GM19239 (cell line): ENCODE measurements at regions not wholly inside any gene's neighbourhood (a gene's known extent, or its start where the extent isn't known, plus 50 kb on each side); places are given as distances from the start of the nearest gene placed in this dataset.

ENCODE experiments used
- DNase-seq: peaks from one replicate; pipeline ENCODE4 v3.0.0; 2011; ENCODE audit warnings: low spot score; ENCODE audit not compliant: insufficient read length
- FAIRE-seq: peaks from 2 replicates; lab custom pipeline; 2011; peaks lifted over from hg19 to GRCh38; lab: Jason Lieb, UNC

DNA sequence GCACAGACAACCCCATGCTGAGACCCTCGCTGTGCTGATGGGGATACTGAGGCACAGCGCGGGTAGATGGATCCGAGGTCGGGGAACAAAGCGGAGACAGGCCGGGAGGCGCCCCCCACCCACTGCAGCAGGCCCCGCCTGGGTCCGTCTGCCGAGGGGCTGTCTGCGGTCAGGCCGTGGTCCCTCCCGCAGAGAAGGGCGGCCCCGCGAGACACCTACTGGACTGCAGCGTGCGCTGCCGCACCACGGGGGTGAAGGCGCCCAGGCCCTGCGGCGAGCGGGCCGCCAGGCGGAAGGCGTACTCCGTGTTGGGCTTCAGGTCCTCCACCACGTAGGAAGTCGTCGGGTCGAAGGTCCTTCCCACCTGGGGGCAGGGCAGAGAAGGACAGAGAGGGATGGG, 101.9 kb downstream of the PTPRS start:
- FAIRE-seq = no peak

DNA sequence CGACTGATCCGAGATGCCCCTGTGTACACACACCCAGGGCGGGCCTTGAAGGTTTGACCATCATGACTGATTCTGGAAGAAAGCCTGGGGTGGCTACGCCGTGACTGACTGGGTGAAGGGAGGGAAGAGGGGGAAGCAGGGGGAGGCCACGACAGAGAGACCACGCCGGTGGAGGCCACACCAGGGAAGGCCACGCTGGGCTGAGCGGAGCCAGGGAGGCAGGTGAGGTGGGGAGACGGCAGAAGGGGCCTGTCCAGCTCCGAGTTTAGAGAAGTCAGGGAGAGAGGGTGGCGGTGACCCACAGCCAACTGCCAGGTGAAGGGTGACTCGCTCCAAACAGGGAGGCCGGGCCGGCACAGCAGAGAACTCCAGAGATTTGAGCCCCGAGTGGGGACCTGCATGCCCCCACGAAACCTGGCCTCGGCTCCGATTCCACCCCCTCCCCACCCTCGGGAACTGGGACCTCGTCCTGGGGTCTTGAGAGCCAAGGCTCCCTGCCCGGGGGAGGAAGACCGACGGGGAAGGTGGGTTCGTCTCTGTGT, 102.6 kb downstream of the PTPRS start:
- no peak for FAIRE-seq

More for the DNA sequence above, 101.9 kb downstream of the PTPRS start:
- DNase-seq = no peak

DNA sequence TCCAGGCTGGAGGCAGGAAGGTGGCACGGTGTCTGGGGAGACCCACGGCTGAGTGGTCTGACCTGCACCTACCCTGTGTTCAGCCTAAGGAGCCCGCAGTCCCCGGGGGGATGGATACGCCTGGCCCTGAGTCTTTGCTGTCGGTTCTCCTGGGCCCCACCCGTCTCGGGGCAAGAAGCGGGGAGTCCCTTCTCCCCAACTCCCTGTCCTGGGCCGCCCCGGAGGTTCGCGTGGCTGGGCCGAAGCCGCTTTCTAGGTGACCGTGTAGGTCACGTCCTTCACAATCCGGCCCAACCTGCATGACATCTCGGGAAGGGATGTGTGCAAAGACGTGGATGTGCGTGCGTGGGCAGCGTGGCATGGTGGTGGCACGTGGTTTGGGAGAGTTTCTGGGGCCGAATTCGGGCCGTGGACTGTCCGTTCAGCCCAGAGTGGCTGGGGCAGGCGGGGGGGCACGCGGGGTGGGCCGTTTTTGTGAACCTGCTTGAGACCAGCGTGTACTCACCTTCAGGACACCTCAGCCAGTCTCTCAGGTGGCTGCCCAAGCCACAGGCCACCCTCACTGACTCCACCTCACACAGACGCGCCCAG, 103.3 kb downstream of the PTPRS start:
- FAIRE-seq = no peak
- no peak for DNase-seq

More for the DNA sequence above, 102.6 kb downstream of the PTPRS start:
- DNase-seq = no peak

DNA sequence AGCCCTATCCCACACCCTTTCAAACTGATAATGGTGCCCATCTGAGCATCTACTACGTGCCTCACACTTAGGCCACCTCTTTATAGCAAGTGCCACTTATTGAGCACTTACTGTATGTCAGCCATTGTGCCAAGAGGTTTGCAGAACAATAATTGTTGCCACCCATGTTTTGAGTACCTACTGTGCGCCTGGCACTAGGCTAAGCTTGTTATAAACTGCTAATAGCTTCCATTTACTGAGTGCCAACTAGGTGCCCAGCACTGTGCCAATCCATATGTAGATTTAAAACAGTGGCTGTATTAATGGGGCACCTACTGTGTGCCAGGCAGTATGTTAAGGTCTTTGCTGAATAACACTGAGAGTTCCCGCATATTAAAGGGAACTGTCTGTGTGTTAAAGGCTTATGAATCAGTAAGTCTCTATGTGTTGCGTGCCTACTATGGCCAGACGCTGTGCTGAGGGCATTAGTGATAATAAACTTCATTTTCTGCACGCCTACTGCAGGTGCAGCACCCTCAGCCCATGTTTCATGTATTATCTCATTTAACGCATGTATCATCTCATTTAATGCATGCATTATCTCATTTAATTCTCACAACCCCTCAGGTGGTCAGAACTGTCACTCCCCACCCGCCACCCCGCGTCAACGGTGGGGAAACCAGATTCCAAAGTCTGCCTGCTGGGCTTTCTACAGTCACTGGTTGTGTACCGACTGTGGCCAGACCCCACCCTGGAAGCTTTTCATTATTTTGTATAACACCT, 105.0 kb downstream of the PTPRS start:
- FAIRE-seq = no peak
- DNase-seq = no peak

DNA sequence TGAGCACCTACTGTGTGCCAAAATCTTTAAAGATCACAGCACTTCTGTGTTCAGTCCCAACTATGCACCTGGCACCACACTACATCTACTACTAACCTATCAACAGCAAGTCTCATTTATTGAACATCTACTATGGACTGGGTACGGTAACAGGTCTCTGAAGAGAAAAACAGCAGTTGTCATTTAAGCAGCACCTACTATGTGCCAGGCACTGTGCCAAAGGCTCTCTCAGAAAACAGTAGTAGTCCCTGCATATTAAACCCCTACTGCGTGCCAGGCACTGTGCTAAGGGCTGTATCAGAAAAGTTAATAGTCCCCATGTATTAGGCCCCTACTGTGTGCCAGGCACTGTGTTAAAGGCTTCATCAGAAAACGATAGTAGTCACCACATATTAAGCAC, 106.2 kb downstream of the PTPRS start:
- DNase-seq = no peak
- no peak for FAIRE-seq

DNA sequence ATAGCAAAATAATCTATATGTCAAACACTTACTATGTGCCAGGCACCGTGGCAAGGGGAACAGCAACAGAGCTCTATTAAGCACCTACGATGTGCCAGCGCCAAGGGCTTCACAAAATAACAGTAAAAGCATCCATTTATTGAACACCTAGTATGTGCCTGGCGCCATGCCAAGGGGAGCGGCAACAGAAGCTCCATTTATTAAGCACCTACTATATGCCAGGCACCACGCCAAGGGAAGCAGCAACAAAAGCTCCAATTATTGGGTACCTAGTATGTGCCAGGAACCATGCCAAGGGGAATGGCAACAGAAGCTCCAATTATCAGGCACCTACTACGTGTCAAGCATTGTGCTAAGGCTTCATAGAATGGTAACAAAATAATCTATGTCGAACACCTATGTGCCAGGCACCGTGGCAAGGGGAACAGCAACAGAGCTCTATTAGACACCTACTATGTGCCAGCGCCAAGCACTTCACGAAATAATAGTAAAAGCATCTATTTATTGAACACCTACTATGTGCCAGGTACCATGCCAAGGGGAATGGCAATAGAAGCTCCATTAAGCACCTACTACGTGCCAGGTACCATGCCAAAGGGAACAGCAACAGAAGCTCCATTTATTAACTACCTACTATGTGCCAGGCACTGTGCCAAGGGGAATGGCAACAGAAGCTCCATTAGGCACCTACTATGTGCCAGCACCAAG, 107.7 kb downstream of the PTPRS start:
- DNase-seq = no peak

DNA sequence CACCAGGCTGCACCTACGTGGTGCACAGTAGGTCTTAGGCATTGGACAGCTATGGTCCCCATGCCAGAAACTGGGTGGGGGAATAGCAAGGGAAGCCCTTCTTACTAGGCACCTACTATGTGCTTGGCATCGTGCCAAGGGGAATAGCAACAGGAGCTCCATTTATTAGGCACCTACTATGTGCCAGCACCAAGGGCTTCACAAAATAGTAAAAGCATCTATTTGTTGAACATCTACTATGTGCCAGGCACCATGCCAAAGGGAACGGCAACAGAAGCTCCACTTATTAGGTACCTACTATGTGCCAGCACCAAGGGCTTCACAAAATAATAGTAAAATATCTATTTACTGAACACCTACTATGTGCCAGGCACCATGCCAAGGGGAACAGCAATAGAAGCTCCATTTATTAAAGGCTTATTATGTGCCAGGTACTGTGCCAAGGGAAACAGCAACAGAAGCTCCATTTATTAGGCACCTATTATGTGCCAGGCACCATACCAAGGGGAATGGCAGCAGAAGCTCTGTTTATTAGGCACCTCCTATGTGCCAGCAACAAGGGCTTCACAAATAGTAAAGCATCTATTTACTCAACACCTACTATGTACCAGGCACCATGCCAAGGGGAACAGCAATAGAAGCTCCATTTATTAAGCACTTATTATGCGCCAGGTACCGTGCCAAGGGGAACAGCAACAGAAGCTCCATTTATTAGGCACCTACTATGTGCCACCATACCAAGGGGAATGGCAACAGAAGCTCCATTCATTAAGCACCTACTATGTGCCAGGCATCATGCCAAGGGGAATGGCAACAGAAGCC, 108.5 kb downstream of the PTPRS start:
- FAIRE-seq (no peak), DNase-seq (no peak)

More for the DNA sequence above, 107.7 kb downstream of the PTPRS start:
- FAIRE-seq = no peak

DNA sequence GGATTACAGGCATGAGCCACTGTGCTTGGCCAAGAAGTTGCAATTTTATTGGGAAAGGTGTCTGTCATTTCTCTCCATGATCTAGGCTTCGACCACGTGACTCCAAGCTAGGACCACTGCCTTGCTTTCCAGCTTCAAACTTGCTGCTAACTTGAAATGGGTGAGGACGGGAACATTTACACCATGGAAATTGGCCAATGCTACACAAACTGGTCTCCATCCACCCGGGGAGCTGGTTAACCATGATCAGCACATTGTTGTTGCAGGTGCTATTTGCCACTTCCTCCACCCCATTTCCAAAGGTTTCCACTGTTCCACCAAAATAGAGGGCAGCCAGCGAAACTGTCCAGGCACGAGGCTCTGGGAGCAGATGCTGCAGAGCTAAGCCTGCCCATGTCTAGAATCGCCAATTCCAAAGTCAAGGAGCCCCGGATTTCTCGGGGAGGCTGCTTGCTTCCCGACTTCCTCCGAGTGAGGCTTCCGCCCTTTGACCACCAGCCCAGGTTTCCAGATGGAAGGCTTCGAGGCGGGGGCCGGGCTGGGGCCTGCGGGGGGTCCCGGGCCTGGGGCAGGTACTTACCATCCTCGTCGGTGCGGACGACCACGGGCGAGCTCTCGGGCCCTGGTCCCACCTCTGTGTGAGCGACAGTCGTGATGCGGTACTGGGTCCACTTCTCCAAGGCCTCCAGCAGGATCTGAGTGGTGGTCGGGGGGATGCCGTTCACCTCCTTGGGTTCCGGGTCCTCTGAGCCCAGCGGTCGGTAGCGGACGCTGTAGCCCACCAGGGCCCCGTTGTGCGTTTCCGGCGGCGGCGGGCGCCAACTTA, 109.7 kb downstream of the PTPRS start:
- FAIRE-seq (no peak), DNase-seq (no peak)

DNA sequence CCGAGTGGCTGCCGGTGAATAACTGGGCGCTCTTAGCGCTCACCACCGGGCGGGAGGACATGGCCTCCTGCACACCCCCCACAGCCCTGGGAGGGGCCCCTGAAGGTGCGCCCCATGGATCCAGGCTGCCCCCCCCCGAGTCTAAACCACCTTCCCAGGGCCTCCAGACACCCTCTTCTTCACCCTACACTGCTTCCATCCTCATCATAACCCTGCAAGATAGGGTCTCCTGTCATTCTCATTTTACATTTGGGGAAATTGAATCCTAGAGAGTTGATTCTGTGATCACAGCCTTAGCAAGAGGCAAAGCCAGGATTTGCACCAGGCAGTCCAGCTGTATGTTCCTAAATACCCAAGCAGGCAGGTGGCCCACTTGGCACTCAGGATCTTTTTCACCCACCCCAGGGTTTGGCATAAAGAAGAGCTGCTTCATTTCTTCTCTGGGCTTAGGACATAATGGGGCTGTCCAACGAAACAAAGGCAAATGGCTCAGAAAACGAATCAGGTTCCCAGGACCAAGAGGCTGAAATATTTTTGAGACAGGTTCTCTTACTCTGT, 110.8 kb downstream of the PTPRS start:
- FAIRE-seq = no peak

DNA sequence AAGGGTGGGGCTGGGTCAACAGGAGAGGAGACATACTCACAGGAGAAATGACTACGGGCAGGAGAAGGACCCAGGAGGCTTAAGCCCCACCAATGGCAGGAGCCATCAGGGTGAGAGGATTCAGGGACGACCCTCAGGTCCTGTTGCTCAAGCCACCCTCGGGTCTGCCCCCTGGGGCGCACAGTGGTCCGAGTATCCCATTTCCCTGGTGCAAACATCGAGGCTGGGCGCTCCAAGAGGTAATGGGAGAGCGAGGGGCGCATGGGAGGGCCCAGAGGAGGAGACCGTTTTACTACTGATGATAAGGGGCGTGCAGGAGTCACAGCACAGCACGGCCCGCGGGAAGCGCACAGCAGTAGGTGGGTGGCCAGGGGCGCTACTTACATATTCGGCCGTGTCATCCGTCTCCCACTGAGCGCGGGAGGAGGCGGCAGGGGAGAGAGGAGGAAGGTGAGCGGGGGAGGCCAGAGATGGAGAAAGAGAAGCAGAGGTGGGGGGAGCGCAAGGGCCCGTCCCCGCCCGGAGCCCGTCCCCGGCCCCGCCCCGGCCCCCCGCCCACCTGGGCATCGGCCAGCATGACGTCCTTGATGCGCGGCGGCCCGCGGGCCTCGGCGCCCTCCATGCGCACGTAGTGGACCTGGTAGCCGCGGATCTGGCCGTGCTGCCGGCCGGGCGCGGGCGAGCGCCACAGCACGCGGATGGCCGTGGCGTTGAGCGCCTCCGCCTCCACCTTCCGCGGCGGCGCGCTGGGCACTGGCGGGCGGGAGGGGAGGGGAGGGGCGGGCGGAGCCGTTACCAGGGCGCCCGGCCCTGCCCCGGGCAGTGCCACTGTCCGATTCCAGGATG, 111.5 kb downstream of the PTPRS start:
- FAIRE-seq (no peak), DNase-seq (no peak)

More for the DNA sequence above, 110.8 kb downstream of the PTPRS start:
- DNase-seq = no peak

DNA sequence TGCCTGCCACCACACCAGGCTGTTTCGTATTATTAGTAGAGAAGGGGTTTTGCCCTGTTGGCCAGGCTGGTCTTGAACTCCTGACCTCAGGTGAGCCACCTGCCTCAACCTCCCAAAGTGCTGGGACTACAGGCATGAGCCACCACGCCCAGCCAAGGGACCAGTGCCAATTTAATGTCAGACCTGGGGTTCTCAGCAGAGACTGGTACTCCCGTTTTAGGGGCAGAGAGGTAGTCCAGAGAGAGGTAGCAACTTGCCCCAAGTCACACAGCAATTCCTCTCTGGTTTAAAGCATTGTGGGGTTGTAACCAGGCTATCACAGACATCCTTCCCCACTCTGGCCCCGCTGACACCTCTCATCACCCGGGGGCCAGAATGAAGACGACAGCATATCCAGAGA, 112.1 kb downstream of the PTPRS start:
- DNase-seq (no peak), FAIRE-seq (no peak)

DNA sequence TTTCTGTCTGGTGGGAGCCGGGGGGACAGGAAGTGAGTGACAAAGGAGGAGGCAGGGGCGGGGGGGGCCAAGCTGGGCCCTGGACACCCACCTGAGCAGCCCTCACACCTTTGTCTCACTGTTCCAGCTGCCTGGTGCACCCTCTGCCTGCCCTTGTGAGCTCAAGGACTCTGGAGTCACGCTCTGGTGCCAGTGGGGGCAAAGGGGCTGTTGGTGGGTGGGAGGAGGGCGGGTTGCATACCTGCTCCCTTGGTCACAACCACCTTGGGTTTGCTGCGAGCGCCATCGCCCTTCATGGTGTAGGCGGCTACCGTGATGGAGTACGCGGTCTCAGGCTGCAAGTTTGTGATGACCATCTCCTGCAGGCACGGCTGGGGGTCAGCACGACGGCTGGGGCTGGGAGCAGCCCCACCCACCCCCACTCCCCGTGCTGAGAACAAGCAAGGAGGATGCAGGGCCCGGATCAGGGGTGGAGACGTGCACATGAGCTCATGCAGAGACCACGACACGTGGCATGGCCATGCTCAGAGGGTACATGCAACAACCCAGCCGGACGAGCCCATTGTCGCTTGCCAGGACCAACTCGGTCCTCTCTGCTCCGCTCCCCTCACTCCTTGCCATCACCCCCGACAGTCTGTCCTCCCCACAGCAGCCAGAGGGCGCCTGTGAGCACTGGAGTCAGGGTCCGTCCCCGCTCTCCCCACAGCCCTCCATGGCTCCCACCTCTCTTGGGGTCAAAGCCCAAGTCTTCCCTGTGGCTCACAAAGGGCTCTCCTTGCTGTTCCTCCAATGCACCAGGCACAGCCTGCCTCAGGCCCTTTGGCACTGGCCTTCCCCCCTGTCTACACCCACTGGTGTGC, 114.9 kb downstream of the PTPRS start:
- no peak for FAIRE-seq
- DNase-seq = no peak

DNA sequence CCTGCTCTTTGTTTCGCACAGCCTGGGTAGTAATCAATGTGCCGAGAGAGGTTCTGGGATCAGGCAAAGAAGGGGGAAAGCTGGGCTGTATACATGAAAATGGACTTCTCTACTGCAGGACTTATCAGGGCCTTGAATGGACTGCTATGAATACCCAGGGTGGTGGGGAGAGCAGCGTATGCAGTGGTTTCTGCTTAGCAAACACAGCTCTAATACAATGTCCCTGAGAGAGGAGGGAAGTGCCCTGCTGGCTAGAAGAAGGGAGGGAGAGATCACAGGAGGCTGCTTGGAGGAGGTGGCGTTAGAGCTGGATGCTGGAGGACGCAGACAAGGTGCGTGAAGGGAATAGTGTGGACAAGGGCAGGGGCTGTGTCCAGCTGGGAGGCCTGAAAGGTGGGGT, 116.1 kb downstream of the PTPRS start:
- FAIRE-seq = no peak
- no peak for DNase-seq

DNA sequence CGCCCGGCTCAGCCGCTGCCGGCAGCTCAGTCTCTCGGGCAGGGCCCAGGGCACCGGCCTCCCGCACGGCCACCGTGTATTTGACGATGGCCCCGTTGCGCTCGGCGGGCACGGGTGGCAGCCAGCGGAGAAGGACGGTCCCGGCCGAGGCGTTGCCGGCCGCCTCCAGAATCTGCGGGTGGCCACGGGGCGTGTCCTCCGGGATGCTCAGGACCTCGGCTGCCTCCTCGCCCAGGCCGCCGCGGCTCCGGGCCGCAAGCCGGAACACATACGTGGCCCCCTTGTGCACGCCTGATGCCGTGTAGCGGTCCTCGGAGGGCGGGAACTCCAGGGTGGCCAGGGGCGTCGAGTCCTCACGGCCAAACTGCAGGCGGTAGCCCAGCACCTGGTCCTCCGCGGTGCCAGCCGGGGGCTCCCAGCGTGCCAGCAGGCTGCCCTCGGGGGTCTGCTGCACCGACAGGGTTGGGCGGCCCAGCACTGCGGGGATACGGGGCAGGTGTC, 117.7 kb downstream of the PTPRS start:
- no peak for FAIRE-seq

DNA sequence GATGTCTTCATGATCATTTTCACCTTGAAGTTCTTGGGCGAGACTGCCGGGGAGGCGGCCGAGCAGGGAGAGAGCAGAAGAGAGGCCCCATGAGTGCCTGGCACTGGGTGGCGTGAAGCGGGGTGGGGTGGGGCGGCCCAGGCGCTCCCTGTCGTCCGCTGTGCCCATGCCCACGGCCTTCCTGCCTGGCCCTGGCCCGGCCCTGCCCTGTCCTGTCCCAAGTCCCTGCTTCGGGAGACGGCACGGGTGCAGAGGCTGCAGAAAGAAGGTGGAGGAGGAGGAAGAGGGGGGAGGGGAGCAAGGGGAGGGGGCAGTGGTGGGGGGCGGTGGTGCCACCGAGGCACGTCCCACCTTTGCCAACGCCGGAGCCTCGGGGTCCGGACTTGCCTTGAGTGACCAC, 118.4 kb downstream of the PTPRS start:
- FAIRE-seq = no peak
- no peak for DNase-seq

More for the DNA sequence above, 117.7 kb downstream of the PTPRS start:
- DNase-seq = no peak

DNA sequence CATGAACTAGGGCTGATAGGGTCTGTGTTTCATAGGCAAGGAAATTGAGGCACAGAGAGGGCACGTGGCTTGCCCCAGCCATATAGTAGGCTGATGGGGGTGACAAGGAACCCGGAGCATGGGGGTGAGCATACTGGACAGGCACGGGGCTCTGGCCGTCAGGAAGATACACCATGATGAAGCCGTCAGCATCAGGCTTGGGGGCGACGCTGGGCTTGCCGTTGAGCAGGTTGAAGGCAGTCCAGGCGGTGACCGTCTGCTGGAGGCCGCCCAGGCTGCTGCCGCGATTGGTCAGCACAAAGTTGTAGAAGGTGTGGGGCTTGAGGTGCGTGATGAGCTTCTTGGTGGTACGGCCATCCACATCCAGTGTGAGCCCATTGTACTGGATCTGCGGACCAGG, 119.7 kb downstream of the PTPRS start:
- DNase-seq (no peak), FAIRE-seq (no peak)

DNA sequence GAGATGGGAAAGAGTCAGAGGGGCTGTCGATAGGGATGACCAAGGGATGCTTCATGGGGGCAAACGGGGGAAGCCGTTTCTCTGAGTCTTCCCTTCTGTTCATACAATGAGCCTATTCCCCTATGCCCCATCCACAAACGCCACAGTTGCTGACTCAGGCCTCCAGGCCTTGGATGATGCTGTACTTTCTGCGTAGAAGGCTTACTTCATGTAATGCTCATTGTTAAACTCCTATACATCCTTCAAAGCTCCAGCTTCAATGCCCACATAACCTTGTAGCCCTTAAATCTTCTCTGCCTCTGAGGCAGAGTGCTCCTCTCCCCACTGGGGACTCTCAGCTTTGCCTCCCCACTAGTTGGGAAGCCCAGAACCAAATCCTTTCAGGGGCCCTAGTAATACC, 120.3 kb downstream of the PTPRS start:
- FAIRE-seq = no peak
- no peak for DNase-seq
